ENCODE measurements at regions not wholly inside any gene's neighbourhood (a gene's known extent, or its start where the extent isn't known, plus 50 kb on each side); places are given as distances from the start of the nearest gene placed in this dataset.

GRCh38 chr5:153879596-153879995 lies 159.1 kb downstream of the FAM114A2 start:
- FAIRE-seq, result no peak

- no peak for FAIRE-seq
Observed at GRCh38 chr5:153866176-153866575, 172.5 kb downstream of the FAM114A2 start.

GRCh38 chr5:153865016-153865415 lies 173.7 kb downstream of the FAM114A2 start:
- FAIRE-seq, result no peak

GRCh38 chr5:153863951-153864350 lies 174.8 kb downstream of the FAM114A2 start:
- no peak for FAIRE-seq

Measured in endometrium (tissue), 2 donors.